HG03159 (cell line): ENCODE measurements at regions not wholly inside any gene's neighbourhood (a gene's known extent, or its start where the extent isn't known, plus 50 kb on each side); places are given as distances from the start of the nearest gene placed in this dataset.
"Not testable (repeated sequence)": the region's sequence is repeated elsewhere in the genome, so short reads cannot be mapped to it uniquely, and the experiment has no call there.

ENCODE experiments used
- ATAC-seq: cut with Tn5 transposase; IDR thresholded peaks from one replicate; pipeline ENCODE4 v1.9.1; 2021; ENCODE audit warnings: mild to moderate bottlenecking, moderate library complexity; ENCODE audit not compliant: unreplicated experiment

GRCh38 chr20:6662309-6662708, 105.2 kb upstream of the BMP2 start:
- ATAC-seq = no peak

GRCh38 chr20:6660441-6660840, 107.0 kb upstream of the BMP2 start:
- ATAC-seq = no peak

- not testable (repeated sequence) for ATAC-seq
Measured at GRCh38 chr20:6658909-6659308, 108.6 kb upstream of the BMP2 start.

GRCh38 chr20:6657904-6658303, 109.6 kb upstream of the BMP2 start:
- no peak for ATAC-seq

GRCh38 chr20:6657111-6657510, 110.4 kb upstream of the BMP2 start:
- ATAC-seq = no peak

- no peak for ATAC-seq
Measured at GRCh38 chr20:6654513-6655252, 112.8 kb upstream of the BMP2 start.

GRCh38 chr20:6651561-6651960, 115.9 kb upstream of the BMP2 start:
- ATAC-seq = no peak

GRCh38 chr20:6651016-6651415, 116.5 kb upstream of the BMP2 start:
- ATAC-seq = no peak

GRCh38 chr20:6646021-6646636, 121.4 kb upstream of the BMP2 start:
- no peak for ATAC-seq

GRCh38 chr20:6644813-6645628, 122.5 kb upstream of the BMP2 start:
- no peak for ATAC-seq

- no peak for ATAC-seq
Measured at GRCh38 chr20:6641012-6641411, 126.5 kb upstream of the BMP2 start.

GRCh38 chr20:6637160-6637579, 130.3 kb upstream of the BMP2 start:
- no peak for ATAC-seq

GRCh38 chr20:6636209-6637159, 131.0 kb upstream of the BMP2 start:
- peak; percentile 45 for ATAC-seq

GRCh38 chr20:6635034-6635736, 132.3 kb upstream of the BMP2 start:
- ATAC-seq = peak; percentile 70

- ATAC-seq = no peak
Measured at GRCh38 chr20:6632187-6632586, 135.3 kb upstream of the BMP2 start.

GRCh38 chr20:6630514-6630913, 137.0 kb upstream of the BMP2 start:
- ATAC-seq = no peak

- ATAC-seq = no peak
Measured at GRCh38 chr20:6629564-6629963, 137.9 kb upstream of the BMP2 start.

- no peak for ATAC-seq
Measured at GRCh38 chr20:6626805-6627204, 140.7 kb upstream of the BMP2 start.

- peak; percentile 100 for ATAC-seq
Measured at GRCh38 chr20:6623989-6624388, 143.5 kb upstream of the BMP2 start.

- no peak for ATAC-seq
Measured at GRCh38 chr20:6622041-6622440, 145.4 kb upstream of the BMP2 start.
